ENCODE measurements at regions not wholly inside any gene's neighbourhood (a gene's known extent, or its start where the extent isn't known, plus 50 kb on each side); places are given as distances from the start of the nearest gene placed in this dataset.
"Not testable (repeated sequence)": the region's sequence is repeated elsewhere in the genome, so short reads cannot be mapped to it uniquely, and the experiment has no call there.

- DNase-seq (ENCODE audit: low read depth): no peak
Measured at GRCh38 chr10:60517805-60518204, 128.1 kb upstream of the ANK3 start.

DNA sequence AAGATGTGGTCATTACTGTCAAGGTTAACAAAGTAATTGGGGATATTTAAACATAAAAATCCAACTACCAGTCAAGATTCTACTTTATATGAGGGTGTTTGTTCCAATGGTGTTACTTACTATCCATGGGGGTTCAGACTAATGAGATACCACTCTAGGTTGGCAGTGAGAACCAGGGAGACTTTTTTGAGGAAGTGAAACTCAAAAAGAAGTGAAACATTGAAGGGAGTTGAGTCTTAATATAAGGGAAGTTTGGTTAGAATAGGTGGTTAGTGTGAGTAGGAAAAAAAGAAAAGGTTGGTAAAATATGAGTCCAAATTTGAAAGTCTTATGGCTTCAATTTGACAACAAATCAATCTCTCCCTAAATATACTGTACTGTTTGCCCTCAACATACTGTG, 123.6 kb upstream of the ANK3 start:
- DNase-seq (ENCODE audit: low read depth): no peak

DNA sequence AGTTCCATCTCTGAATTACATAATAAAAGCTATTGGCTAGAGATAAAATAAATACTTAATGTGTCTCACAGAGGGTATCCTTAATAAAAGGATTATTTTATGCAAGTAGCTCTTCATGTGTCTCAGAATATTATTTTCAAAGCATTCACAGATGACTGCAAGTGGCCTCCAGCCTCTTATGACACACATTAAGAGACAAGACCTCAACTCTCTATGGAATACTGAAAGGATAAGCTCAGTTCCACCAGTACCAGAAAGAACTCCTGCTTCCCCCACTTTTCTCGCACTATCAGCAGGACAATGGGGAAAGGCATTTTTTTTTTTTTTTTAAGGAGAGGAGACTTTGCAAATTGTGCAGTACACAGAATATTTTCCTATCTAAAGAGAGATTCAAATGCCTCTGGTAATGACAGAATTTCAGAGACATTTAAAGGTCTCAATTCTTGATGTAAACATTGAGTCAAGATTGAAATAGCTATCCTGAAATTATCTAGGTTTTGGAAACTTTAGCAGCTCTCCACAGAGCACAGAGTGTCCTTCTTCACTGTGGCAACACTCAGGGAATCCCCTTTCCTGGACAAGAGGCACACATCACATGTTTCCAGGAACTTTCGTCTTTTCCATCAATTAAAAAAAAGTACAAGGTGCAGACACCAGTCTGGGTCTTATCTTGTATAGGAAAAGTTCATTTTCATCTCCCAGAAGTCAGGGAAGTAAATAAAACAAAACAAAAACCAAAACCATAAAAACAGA, 122.0 kb upstream of the ANK3 start:
- no peak for DNase-seq (ENCODE audit: low read depth)

- DNase-seq (ENCODE audit: low read depth): no peak
Measured at GRCh38 chr10:60508831-60509230, 119.2 kb upstream of the ANK3 start.

- DNase-seq (ENCODE audit: low read depth): no peak
Measured at GRCh38 chr10:60508037-60508436, 118.4 kb upstream of the ANK3 start.

DNA sequence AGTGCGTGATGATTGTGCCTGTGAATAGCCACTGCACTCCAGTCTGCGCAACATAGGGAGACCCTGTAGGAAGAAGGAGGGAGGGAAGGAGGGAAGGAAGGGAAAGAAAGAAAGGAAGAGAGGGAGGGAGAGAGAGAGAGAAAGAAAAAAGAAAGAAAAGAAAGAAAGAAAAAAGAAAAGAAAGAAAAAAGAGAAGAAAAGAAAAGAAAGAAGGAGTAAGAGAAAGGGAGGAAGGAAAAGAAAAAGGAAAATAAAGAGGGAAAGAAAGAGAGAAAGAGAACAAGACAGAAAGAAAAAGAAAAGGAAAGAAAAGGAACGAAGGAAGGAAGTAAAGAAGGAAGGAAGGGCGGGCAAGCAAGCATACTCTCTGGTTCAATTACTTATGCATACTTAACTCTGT, 112.9 kb upstream of the ANK3 start:
- DNase-seq (ENCODE audit: low read depth): no peak

GRCh38 chr10:60498985-60499384, 109.3 kb upstream of the ANK3 start:
- no peak for DNase-seq (ENCODE audit: low read depth)

DNA sequence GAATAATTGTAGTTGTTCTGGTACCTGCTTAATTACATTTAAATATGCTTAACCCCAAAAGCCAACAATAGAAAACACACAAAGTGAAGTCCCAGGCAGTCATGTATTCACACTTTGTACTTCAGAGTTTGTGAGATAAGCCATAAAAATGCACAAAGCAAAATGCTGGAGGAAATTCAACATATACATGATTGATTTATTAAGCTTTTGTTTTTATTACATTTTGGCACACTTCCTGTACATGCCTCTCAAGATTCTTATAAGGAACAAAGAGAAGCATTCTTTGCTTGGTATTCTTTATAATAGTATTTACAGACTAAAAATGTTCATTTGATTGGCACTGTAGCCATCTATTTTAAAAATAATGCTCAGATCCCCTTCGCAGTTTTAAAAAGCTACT, 107.7 kb upstream of the ANK3 start:
- DNase-seq (ENCODE audit: low read depth): no peak

DNA sequence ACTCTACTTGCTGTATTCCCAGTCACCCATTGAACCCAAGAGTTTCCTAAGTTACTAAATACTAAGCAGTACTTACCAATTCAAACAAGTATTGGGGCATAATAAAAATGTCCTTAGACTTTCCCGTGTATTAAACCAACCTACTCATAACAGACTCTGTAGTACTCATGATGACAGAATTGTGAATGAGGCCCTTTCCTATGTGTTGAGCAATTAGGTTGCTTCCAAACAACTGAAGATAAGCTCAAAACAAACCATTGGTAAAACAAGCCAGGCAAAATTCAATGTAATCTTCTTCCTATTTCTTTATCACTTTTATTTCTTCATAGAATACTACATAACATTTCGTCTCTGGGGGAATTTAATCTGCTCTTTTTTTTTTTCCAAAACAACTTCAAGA, 106.5 kb upstream of the ANK3 start:
- DNase-seq (ENCODE audit: low read depth): no peak

GRCh38 chr10:60495338-60496055, 105.8 kb upstream of the ANK3 start:
- no peak for DNase-seq (ENCODE audit: low read depth)

- DNase-seq (ENCODE audit: low read depth): no peak
Measured at GRCh38 chr10:60494774-60495173, 105.1 kb upstream of the ANK3 start.

DNA sequence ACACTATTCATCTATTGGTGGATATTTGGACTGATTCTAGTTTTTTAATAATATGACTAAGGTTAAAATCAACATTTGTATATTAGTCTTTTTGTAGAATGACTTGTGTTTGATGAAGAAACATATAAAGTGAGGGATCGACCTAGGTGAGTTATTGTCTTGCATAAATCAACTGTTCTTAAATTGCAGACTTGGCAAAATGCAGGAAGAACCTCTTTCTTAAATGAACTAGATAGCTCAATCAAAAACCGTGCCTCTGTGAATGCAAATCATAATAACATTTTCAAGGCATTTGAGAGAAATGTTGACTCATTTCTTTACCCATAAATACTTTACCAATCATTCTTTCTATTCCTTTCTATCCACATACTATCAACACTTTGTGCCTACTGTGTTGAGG, 101.5 kb upstream of the ANK3 start:
- no peak for DNase-seq (ENCODE audit: low read depth)

DNA sequence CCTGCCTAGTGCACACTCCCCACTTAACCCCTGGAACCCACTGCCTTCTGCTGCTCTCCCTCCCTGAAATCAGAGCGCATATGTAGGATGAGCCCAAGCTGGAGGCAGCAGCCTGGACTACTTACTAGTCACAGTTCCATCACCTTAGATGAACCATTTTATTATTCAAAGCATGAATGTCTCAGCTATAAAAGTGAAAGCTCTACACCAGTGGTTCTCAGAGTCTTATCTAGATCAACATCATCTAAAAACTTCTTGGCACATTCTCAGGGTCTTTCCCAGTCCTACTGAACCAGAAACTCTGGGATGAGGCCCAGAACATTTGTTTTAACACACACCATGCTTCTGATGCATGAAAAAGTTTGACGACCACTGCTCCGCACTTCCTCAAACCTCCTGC, 100.3 kb upstream of the ANK3 start:
- no peak for DNase-seq (ENCODE audit: low read depth)

DNA sequence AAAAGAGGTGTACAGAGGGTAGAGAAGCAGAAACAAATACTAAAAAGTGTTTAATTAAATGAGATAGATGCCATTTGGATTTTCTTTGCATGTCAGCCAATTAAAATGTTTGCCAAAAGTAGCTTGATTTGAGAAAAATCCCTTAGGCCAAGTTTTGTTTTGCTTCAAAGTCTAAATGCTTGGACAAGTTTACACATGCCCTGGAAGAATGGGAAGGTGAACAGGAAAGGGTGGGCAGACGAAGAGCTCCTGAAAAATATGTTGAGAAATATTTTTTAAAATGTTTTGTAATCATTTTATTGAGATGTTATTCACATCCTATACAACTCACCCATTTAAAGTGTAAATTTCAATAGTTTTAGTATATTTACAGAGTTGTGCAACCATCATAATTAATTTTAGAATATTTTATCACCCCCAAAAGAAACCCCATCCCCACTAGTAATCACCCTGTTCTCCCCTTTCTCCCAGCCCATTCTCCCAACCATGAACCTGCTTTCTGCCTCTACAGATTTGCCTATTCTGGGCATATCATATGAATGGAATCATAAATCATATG, 98.5 kb upstream of the ANK3 start:
- DNase-seq (ENCODE audit: low read depth): no peak

DNA sequence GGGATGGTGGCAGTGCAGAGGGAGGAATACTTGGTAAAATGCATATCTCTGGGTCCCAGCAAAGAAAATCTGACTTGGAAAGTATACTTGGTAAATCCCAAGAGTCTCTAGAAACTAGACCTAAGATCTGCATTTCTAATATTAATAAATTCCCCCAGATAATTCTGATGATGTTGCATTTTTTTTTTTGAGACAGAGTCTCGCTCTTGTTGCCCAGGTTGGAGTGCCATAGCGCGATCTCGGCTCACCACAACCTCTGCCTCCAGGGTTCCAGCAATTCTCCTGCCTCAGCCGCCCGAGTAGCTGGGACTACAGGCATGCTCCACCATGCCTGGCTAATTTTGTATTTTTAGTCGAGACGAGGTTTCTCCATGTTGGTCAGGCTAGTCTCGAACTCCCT, 97.9 kb upstream of the ANK3 start:
- DNase-seq (ENCODE audit: low read depth): no peak

- no peak for DNase-seq (ENCODE audit: low read depth)
Measured at GRCh38 chr10:60485025-60485424, 95.3 kb upstream of the ANK3 start.

DNA sequence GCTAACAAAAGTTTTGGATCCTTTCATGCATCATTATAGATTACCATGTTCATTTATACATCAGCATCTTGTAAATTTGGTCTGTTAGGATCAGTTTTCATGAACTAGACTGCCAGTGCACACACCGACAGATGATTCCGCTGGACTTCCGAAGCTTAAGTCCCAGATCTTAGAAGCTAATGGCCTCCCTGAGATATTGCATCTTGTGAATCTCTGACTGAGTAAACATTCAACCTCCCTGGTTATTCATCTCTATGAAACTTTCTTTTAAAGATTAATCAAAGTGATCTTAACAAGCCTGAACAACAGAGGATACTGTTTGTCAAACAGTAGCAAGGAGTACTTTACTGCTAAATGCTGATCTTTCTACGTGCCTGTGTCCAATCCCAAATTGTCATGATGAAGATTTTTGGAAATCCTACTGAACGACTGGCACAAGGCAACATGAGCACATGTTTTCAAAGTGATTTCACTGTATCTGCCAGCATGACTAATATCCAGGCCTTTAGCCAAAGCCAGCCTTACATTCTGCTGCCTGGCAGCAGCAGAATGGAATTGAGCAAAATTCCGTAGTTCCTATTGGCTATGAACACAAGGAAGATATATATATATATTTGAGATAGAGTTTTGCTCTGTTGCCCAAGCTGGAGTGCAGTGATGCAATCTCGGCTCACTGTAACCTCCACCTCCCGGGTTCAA, 91.3 kb upstream of the ANK3 start:
- no peak for DNase-seq (ENCODE audit: low read depth)

DNA sequence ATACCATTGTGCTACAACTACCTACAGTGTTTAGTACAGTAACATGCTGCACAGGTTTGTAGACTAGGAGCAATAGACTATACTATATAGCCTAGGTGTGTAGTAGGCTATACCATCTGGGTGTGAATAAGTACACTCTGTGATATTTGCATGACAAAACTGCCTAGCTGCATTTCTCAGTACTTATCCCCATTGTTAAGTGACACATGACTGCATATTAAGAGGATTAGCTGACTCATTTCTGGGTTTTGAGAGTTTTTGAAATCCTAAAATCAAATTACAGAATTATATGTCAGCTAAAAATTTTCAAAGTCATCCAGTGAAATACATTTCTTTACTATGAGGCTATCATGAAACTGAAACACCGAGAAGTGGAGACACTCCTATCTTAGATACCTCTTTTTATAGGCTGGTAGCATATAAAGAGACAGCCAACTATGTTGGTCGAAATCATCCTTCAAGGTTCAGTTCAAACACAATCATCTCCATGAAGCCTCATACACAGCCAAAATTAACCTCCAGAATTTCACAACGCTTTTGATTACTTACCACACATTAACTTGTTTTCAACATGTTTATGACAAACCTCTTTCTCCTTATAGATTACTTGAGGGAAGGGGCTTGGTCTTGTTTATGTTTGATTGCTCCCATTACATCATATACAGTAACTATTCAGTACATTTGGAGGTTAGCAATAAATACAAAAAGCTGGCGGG, 89.8 kb upstream of the ANK3 start:
- DNase-seq (ENCODE audit: low read depth): no peak

DNA sequence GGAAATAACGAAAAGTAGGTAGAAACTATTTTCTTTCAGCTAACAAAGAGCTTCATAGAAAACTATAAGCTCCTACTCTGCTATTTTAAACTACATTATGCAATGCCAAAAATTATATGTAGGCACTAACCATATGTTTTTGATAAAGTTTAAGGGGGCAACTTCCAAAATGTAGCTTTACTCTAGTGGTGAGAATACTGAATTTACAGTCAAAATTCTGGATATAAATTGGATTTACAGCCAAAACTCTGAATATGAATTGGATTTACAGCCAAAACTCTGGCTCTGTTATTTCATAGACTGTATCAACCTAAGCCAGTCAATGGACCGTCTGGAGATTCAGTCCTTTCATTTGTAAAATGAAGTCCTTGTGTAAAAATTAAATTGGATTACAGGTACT, 86.8 kb upstream of the ANK3 start:
- no peak for DNase-seq (ENCODE audit: low read depth)

GRCh38 chr10:60473557-60473956, 83.9 kb upstream of the ANK3 start:
- no peak for DNase-seq (ENCODE audit: low read depth)

- no peak for DNase-seq (ENCODE audit: low read depth)
Measured at GRCh38 chr10:60470091-60470490, 80.4 kb upstream of the ANK3 start.

GRCh38 chr10:60469147-60469546, 79.5 kb upstream of the ANK3 start:
- not testable (repeated sequence) for DNase-seq (ENCODE audit: low read depth)
